ENCODE measurements at regions not wholly inside any gene's neighbourhood (a gene's known extent, or its start where the extent isn't known, plus 50 kb on each side); places are given as distances from the start of the nearest gene placed in this dataset.
"Not testable (repeated sequence)": the region's sequence is repeated elsewhere in the genome, so short reads cannot be mapped to it uniquely, and the experiment has no call there.

GRCh38 chr2:21353879-21354679 lies 230.3 kb downstream of the TDRD15 start:
- no peak for DNase-seq

GRCh38 chr2:21356086-21356856 lies 232.5 kb downstream of the TDRD15 start:
- DNase-seq = no peak

- DNase-seq = no peak
Measured at GRCh38 chr2:21356857-21357255, 233.1 kb downstream of the TDRD15 start.

- DNase-seq = no peak
Measured at GRCh38 chr2:21358976-21359375, 235.2 kb downstream of the TDRD15 start.

- DNase-seq = no peak
Measured at GRCh38 chr2:21361384-21361783, 237.6 kb downstream of the TDRD15 start.

- no peak for DNase-seq
Measured at GRCh38 chr2:21361957-21362486, 238.3 kb downstream of the TDRD15 start.

- DNase-seq = no peak
Measured at GRCh38 chr2:21363364-21363763, 239.6 kb downstream of the TDRD15 start.

- DNase-seq = no peak
Measured at GRCh38 chr2:21367421-21367820, 243.7 kb downstream of the TDRD15 start.

GRCh38 chr2:21369787-21370186 lies 246.0 kb downstream of the TDRD15 start:
- no peak for DNase-seq

- no peak for DNase-seq
Measured at GRCh38 chr2:21371499-21372003, 247.8 kb downstream of the TDRD15 start.

- DNase-seq = no peak
Measured at GRCh38 chr2:21372654-21373053, 248.9 kb downstream of the TDRD15 start.

GRCh38 chr2:21376864-21377263 lies 253.1 kb downstream of the TDRD15 start:
- no peak for DNase-seq

GRCh38 chr2:21379140-21379539 lies 255.4 kb downstream of the TDRD15 start:
- no peak for DNase-seq

- not testable (repeated sequence) for DNase-seq
Measured at GRCh38 chr2:21379668-21380067, 255.9 kb downstream of the TDRD15 start.

- no peak for DNase-seq
Measured at GRCh38 chr2:21381421-21381820, 257.7 kb downstream of the TDRD15 start.

GRCh38 chr2:21382701-21383520 lies 259.1 kb downstream of the TDRD15 start:
- DNase-seq = no peak

GRCh38 chr2:21386666-21387065 lies 262.9 kb downstream of the TDRD15 start:
- no peak for DNase-seq

GRCh38 chr2:21392649-21393048 lies 268.9 kb downstream of the TDRD15 start:
- DNase-seq = no peak

GRCh38 chr2:21393173-21393572 lies 269.4 kb downstream of the TDRD15 start:
- no peak for DNase-seq

- no peak for DNase-seq
Measured at GRCh38 chr2:21395366-21395765, 271.6 kb downstream of the TDRD15 start.

- DNase-seq = no peak
Measured at GRCh38 chr2:21396252-21396651, 272.5 kb downstream of the TDRD15 start.

GRCh38 chr2:21401022-21401698 lies 277.4 kb downstream of the TDRD15 start:
- no peak for DNase-seq

Measured in DMS79 treated with DMSO at 0.1 percent for 48 hours (cell line).